HG02852 (cell line): ENCODE measurements at regions not wholly inside any gene's neighbourhood (a gene's known extent, or its start where the extent isn't known, plus 50 kb on each side); places are given as distances from the start of the nearest gene placed in this dataset.

Experiments
- ATAC-seq: cut with Tn5 transposase; IDR thresholded peaks from one replicate; pipeline ENCODE4 v1.9.1; 2021; ENCODE audit warnings: mild to moderate bottlenecking, moderate library complexity; ENCODE audit not compliant: unreplicated experiment

GRCh38 chr19:31633014-31633413, 283.8 kb upstream of the TSHZ3 start:
- no peak for ATAC-seq

GRCh38 chr19:31639306-31639705, 290.1 kb upstream of the TSHZ3 start:
- no peak for ATAC-seq

GRCh38 chr19:31641591-31641990, 292.4 kb upstream of the TSHZ3 start:
- no peak for ATAC-seq

GRCh38 chr19:31648347-31648746, 299.1 kb upstream of the TSHZ3 start:
- no peak for ATAC-seq

- no peak for ATAC-seq
These were observed 307.3 kb upstream of the TSHZ3 start for GRCh38 chr19:31656507-31656906.

GRCh38 chr19:31658993-31659896, 310.0 kb upstream of the TSHZ3 start:
- no peak for ATAC-seq

- ATAC-seq: no peak
These were observed 310.6 kb upstream of the TSHZ3 start for GRCh38 chr19:31659897-31660210.

- ATAC-seq: no peak
These were observed 314.9 kb upstream of the TSHZ3 start for GRCh38 chr19:31664096-31664495.

GRCh38 chr19:31664997-31665396, 315.8 kb upstream of the TSHZ3 start:
- ATAC-seq: no peak

GRCh38 chr19:31666126-31666525, 316.9 kb upstream of the TSHZ3 start:
- no peak for ATAC-seq

- no peak for ATAC-seq
These were observed 317.9 kb upstream of the TSHZ3 start for GRCh38 chr19:31667106-31667505.

GRCh38 chr19:31668921-31669320, 319.7 kb upstream of the TSHZ3 start:
- ATAC-seq: no peak

- ATAC-seq: no peak
These were observed 321.7 kb upstream of the TSHZ3 start for GRCh38 chr19:31670931-31671330.

- ATAC-seq: no peak
These were observed 322.3 kb upstream of the TSHZ3 start for GRCh38 chr19:31671411-31672035.

- ATAC-seq: no peak
These were observed 325.4 kb upstream of the TSHZ3 start for GRCh38 chr19:31674503-31675192.

GRCh38 chr19:31675193-31675913, 326.1 kb upstream of the TSHZ3 start:
- ATAC-seq: no peak

- ATAC-seq: no peak
These were observed 327.2 kb upstream of the TSHZ3 start for GRCh38 chr19:31676271-31677004.

GRCh38 chr19:31678421-31678820, 329.2 kb upstream of the TSHZ3 start:
- ATAC-seq: no peak

GRCh38 chr19:31681121-31681520, 331.9 kb upstream of the TSHZ3 start:
- no peak for ATAC-seq

GRCh38 chr19:31693131-31693932, 344.1 kb upstream of the TSHZ3 start:
- ATAC-seq: no peak
